HepG2 (cell line): ENCODE measurements at regions not wholly inside any gene's neighbourhood (a gene's known extent, or its start where the extent isn't known, plus 50 kb on each side); places are given as distances from the start of the nearest gene placed in this dataset.

Experiments used
- ATAC-seq: fragments of 200-7000 bp; cut with Tn5 transposase; 3 replicates; pipeline ENCODE4 v1.9.1; 2020; ENCODE audit warnings: mild to moderate bottlenecking, moderate library complexity
- BruUV-seq: library from RNA; stranded (reverse); fragments of 400-500 nt; replicated peaks from 2 replicates; lab custom pipeline; 2021; lab: Mats Ljungman, UMichigan
- CTCF ChIA-PET: fragments of 300-600 bp; formaldehyde crosslinking; extraction: SDS; loops from one replicate; lab custom pipeline; 2021; ENCODE audit warnings: low total read pairs, inconsistent platforms, low intra/inter-chr PET ratio; lab: Yijun Ruan, JAX
- POLR2A ChIA-PET: fragments of 350-600 bp; sonication (Branson Sonifier 250); formaldehyde crosslinking; loops from one replicate; lab custom pipeline; 2020; ENCODE audit warnings: antibody characterized with exemption, inconsistent platforms; lab: Yijun Ruan, JAX
- DNase-seq: peaks from one replicate; pipeline ENCODE4 v3.0.0-alpha.2; 2015; ENCODE audit warnings: low spot score
- FAIRE-seq: peaks from 3 replicates; lab custom pipeline; 2011; peaks lifted over from hg19 to GRCh38; lab: Jason Lieb, UNC
- H2AFZ ChIP-seq: one replicate; pipeline ENCODE4 v1.6.1; 2011; ENCODE audit warnings: low read length, inconsistent platforms
- H3K27ac ChIP-seq: fragments of 300-600 bp; 3 replicates; pipeline ENCODE4 v1.8.0; 2011; ENCODE audit warnings: mixed run types, mild to moderate bottlenecking, mixed read lengths, low read length, inconsistent platforms; ENCODE audit not compliant: insufficient read depth; ENCODE audit errors: extremely low read length
- H3K27me3 ChIP-seq, 2 experiments: fragments of 200-600 bp in 1 of 2; 2 replicates in 1 of 2; 3 replicates in 1 of 2; pipeline versions ENCODE4 v1.6.0 to v1.8.0; 2011; ENCODE audit warnings: low read length in 2 of 2, mild to moderate bottlenecking in 2 of 2, moderate library complexity in 2 of 2, inconsistent platforms in 1 of 2; ENCODE audit not compliant: insufficient read depth in 2 of 2, control insufficient read depth in 1 of 2
- H3K36me3 ChIP-seq, 2 experiments: fragments of 200-600 bp in 1 of 2; replicated peaks in 1 of 2; 2 replicates in 1 of 2; 3 replicates in 1 of 2; pipeline versions ENCODE4 v1.5.1 to v1.8.0; 2011; ENCODE audit warnings: low read length in 2 of 2, inconsistent platforms in 1 of 2; ENCODE audit not compliant: insufficient read depth in 2 of 2, control insufficient read depth in 1 of 2
- H3K4me1 ChIP-seq: 2 replicates; pipeline ENCODE4 v1.5.1; 2012; ENCODE audit warnings: low read length, inconsistent platforms; ENCODE audit not compliant: insufficient read depth
- H3K4me2 ChIP-seq: 2 replicates; pipeline ENCODE4 v1.6.0; 2011; ENCODE audit warnings: low read depth, low read length, inconsistent platforms
- H3K4me3 ChIP-seq, 3 experiments: fragments of 200-600 bp in 1 of 3; sonication (generic), shearing (Covaris generic) in 1 of 3; replicated peaks in 1 of 3; 2 replicates each; pipeline ENCODE4 v1.5.1; 2011 to 2016; ENCODE audit warnings: low read length in 3 of 3, inconsistent platforms in 2 of 3, low read depth in 2 of 3, mild to moderate bottlenecking in 2 of 3, control low read depth in 1 of 3, mixed read lengths in 1 of 3; ENCODE audit not compliant: insufficient read depth in 1 of 3
- H3K79me2 ChIP-seq: one replicate; pipeline ENCODE4 v1.6.1; 2011; ENCODE audit warnings: low read length, inconsistent platforms; ENCODE audit not compliant: insufficient read depth
- H3K9ac ChIP-seq: 2 replicates; pipeline ENCODE4 v1.6.0; 2011; ENCODE audit warnings: mild to moderate bottlenecking, low read depth, low read length, inconsistent platforms; ENCODE audit not compliant: insufficient read depth
- H3K9me3 ChIP-seq: 2 replicates; pipeline ENCODE4 v1.5.1; 2012; ENCODE audit warnings: mild to moderate bottlenecking, low read length
- H4K20me1 ChIP-seq: 2 replicates; pipeline ENCODE4 v1.6.0; 2011; ENCODE audit warnings: inconsistent platforms, mild to moderate bottlenecking, low read length, moderate library complexity; ENCODE audit not compliant: insufficient read depth
- JDP2 ChIP-seq: sonication (generic); formaldehyde crosslinking; IDR thresholded peaks from 2 replicates; pipeline ENCODE4 v1.8.1; 2022; ENCODE audit warnings: missing genetic modification reagents, borderline replicate concordance
- KLF16 ChIP-seq, 2 experiments: sonication (generic) in 1 of 2; formaldehyde crosslinking in 1 of 2; IDR thresholded peaks; 2 replicates each; pipeline versions ENCODE4 v1.6.1 to v1.8.0; 2016 to 2023; ENCODE audit warnings: missing genetic modification reagents in 2 of 2, missing compliant biosample characterization in 1 of 2
- MYC ChIP-seq: sonication (generic); formaldehyde crosslinking; IDR thresholded peaks from 2 replicates; pipeline ENCODE4 v1.9.0; 2021; ENCODE audit warnings: missing genetic modification reagents, borderline replicate concordance
- NR2F2 ChIP-seq: IDR thresholded peaks from 2 replicates; pipeline ENCODE4 v1.6.1; 2012; ENCODE audit warnings: low read depth, inconsistent platforms, borderline replicate concordance
- TEAD3 ChIP-seq: optimal IDR thresholded peaks from 2 replicates; pipeline ENCODE3; 2016; ENCODE audit warnings: borderline replicate concordance
- ZNF770 ChIP-seq: sonication (generic); formaldehyde crosslinking; IDR thresholded peaks from 2 replicates; pipeline ENCODE4 v1.5.0; 2020; ENCODE audit warnings: mild to moderate bottlenecking, missing genetic modification reagents
- WGBS: methylation state at CpG from one replicate; pipeline ENCODE4 v1.1.6; 2017; ENCODE audit warnings: low lambda C conversion rate; 5-methylcytosine and 5-hydroxymethylcytosine counted together
- in situ Hi-C: cut with HindIII; loops from 2 replicates; pipeline ENCODE4 v1.10.0; 2017; ENCODE audit warnings: low pct_unique_long_range_greater_than_20kb; ENCODE audit not compliant: extremely low pct_ligation_motif_present
- intact Hi-C: fragments of 100-400 bp; cut with micrococcal nuclease; formaldehyde crosslinking; loops from one replicate; pipeline ENCODE4 v1.10.0; 2022; ENCODE audit not compliant: unreplicated experiment
- TF ChIP-seq, protein P1 (sequence below): sonication (generic); formaldehyde crosslinking; IDR thresholded peaks from 2 replicates; pipeline ENCODE4 v1.4.0; 2020; ENCODE audit warnings: mild to moderate bottlenecking, missing genetic modification reagents
- TF ChIP-seq, protein P2 (sequence below): sonication (generic); formaldehyde crosslinking; IDR thresholded peaks from 2 replicates; pipeline ENCODE4 v1.4.0; 2020; ENCODE audit warnings: missing genetic modification reagents

DNA sequence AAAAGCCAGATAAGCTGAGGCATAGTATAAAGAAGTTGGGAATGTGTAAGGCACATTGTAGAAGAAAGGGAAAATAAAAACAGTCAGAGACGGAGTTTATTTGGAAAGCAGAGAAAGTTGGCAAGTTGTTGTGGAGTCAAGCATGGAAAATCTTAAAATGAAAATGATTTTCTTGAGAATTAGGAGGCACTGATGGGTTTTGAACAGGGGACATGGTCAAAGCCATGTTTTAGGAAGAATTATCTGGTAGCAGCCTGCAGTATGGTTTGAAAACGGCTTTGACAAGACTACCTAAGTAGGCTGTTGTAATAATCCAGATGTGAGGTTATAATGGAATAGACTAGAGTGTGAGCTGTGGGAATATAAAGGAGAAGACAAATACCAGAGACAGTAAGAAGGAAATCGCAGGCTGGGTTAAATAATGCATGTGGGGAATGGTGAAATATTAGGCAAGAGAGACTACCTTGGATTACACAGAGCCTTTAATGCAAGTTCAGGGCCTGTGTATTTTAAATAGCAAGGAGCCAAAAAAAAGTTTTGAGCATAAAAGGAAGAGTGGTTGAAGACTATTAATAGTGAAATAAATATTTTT lies 130.4 kb upstream of the MEOX2 start:
- CTCF ChIA-PET, result no interaction called here
- TF ChIP-seq, protein P1, sequence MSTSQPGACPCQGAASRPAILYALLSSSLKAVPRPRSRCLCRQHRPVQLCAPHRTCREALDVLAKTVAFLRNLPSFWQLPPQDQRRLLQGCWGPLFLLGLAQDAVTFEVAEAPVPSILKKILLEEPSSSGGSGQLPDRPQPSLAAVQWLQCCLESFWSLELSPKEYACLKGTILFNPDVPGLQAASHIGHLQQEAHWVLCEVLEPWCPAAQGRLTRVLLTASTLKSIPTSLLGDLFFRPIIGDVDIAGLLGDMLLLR, result no peak
- TF ChIP-seq, protein P2, sequence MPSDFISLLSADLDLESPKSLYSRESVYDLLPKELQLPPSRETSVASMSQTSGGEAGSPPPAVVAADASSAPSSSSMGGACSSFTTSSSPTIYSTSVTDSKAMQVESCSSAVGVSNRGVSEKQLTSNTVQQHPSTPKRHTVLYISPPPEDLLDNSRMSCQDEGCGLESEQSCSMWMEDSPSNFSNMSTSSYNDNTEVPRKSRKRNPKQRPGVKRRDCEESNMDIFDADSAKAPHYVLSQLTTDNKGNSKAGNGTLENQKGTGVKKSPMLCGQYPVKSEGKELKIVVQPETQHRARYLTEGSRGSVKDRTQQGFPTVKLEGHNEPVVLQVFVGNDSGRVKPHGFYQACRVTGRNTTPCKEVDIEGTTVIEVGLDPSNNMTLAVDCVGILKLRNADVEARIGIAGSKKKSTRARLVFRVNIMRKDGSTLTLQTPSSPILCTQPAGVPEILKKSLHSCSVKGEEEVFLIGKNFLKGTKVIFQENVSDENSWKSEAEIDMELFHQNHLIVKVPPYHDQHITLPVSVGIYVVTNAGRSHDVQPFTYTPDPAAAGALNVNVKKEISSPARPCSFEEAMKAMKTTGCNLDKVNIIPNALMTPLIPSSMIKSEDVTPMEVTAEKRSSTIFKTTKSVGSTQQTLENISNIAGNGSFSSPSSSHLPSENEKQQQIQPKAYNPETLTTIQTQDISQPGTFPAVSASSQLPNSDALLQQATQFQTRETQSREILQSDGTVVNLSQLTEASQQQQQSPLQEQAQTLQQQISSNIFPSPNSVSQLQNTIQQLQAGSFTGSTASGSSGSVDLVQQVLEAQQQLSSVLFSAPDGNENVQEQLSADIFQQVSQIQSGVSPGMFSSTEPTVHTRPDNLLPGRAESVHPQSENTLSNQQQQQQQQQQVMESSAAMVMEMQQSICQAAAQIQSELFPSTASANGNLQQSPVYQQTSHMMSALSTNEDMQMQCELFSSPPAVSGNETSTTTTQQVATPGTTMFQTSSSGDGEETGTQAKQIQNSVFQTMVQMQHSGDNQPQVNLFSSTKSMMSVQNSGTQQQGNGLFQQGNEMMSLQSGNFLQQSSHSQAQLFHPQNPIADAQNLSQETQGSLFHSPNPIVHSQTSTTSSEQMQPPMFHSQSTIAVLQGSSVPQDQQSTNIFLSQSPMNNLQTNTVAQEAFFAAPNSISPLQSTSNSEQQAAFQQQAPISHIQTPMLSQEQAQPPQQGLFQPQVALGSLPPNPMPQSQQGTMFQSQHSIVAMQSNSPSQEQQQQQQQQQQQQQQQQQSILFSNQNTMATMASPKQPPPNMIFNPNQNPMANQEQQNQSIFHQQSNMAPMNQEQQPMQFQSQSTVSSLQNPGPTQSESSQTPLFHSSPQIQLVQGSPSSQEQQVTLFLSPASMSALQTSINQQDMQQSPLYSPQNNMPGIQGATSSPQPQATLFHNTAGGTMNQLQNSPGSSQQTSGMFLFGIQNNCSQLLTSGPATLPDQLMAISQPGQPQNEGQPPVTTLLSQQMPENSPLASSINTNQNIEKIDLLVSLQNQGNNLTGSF (CRISPR knock-in tag), result no peak
- TF ChIP-seq KLF16 (CRISPR knock-in tag; IDR thresholded peaks at IDR 0.05), result no peak
- no peak for TF ChIP-seq TEAD3 (CRISPR knock-in tag)
- TF ChIP-seq ZNF770 (CRISPR knock-in tag), result no peak
- TF ChIP-seq JDP2 (CRISPR knock-in tag), result no peak
- TF ChIP-seq NR2F2, result no peak
- no peak for TF ChIP-seq MYC (CRISPR knock-in tag)
- TF ChIP-seq, all 625 proteins: peak for 0

More for the DNA sequence above, 130.4 kb upstream of the MEOX2 start:
- Histone ChIP-seq H3K27ac (no peak overlapping the region), H3K4me3 (no peak overlapping the region), H3K9ac (no peak overlapping the region), H2AFZ (no peak overlapping the region), H3K4me2 (no peak overlapping the region), H4K20me1 (no peaks in the 10 kb centered on the region), H3K9me3 (peaks cover 22% of the 10 kb centered on the region), H3K36me3 (no peaks in the 10 kb centered on the region), H3K79me2 (no peaks in the 10 kb centered on the region), H3K4me1 (no peaks in the 10 kb centered on the region), H3K27me3 (no peaks in the 10 kb centered on the region)
- in situ Hi-C loops (no loop called here), intact Hi-C loops (no loop called here)
- FAIRE-seq (no peak), ATAC-seq (no peak), DNase-seq (no peak)
- no TSS peak for BruUV-seq
- POLR2A ChIA-PET, result no interaction called here
- WGBS, result 1% methylated on average over 3 of the region's 3 CpGs
